B cell (primary cell): ENCODE measurements at regions not wholly inside any gene's neighbourhood (a gene's known extent, or its start where the extent isn't known, plus 50 kb on each side); places are given as distances from the start of the nearest gene placed in this dataset.

Experiments used
- EZH2 ChIP-seq: IDR thresholded peaks from 2 replicates; pipeline ENCODE4 v1.6.1; 2012; ENCODE audit warnings: borderline replicate concordance, low read depth, mild to moderate bottlenecking, moderate library complexity, low read length; ENCODE audit not compliant: insufficient read depth, poor library complexity, severe bottlenecking
- TF ChIP-seq, protein P1 (sequence below): fragments of 200-600 bp; IDR thresholded peaks from one replicate; pipeline ENCODE4 v1.8.0; 2022; ENCODE audit warnings: antibody characterized with exemption, mild to moderate bottlenecking

DNA sequence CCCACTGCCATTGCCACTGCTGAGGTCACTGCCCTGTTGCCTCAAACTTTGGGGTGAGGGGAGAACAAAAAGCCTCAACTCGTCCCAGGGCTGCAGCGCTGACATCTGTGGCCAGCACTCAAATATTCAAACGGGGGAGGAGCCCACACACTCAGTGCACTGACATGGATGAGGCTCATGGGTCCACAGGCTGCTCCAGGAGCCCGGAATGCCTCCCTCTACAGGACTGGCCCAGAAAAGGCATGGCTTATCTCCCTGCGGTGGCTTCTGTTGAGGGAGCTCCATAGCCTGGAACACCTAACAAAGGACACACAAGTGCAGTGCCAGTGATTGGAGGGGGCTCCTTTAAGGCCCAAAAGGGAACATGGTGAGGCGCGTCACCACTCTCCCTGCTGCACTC, 341.1 kb upstream of the LUZP2 start:
- TF ChIP-seq, protein P1, sequence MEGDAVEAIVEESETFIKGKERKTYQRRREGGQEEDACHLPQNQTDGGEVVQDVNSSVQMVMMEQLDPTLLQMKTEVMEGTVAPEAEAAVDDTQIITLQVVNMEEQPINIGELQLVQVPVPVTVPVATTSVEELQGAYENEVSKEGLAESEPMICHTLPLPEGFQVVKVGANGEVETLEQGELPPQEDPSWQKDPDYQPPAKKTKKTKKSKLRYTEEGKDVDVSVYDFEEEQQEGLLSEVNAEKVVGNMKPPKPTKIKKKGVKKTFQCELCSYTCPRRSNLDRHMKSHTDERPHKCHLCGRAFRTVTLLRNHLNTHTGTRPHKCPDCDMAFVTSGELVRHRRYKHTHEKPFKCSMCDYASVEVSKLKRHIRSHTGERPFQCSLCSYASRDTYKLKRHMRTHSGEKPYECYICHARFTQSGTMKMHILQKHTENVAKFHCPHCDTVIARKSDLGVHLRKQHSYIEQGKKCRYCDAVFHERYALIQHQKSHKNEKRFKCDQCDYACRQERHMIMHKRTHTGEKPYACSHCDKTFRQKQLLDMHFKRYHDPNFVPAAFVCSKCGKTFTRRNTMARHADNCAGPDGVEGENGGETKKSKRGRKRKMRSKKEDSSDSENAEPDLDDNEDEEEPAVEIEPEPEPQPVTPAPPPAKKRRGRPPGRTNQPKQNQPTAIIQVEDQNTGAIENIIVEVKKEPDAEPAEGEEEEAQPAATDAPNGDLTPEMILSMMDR: no peak
- no peak for TF ChIP-seq EZH2
